Neural cell (in vitro differentiated cells): ENCODE measurements at regions not wholly inside any gene's neighbourhood (a gene's known extent, or its start where the extent isn't known, plus 50 kb on each side); places are given as distances from the start of the nearest gene placed in this dataset.

ENCODE experiments used
- H2AFZ ChIP-seq: fragments of 200-600, 300-800 bp; sonication (generic), shearing (Covaris generic); 2 replicates; pipeline ENCODE4 v1.6.0; 2014; ENCODE audit warnings: low read depth, mild to moderate bottlenecking, antibody characterized with exemption, low read length, moderate library complexity
- H3F3A ChIP-seq: fragments of 200-600 bp; shearing (Covaris generic); 2 replicates; pipeline ENCODE4 v1.6.1; 2016; ENCODE audit warnings: mild to moderate bottlenecking, moderate library complexity, mixed read lengths, antibody characterized with exemption, low read length; ENCODE audit not compliant: insufficient read depth, poor library complexity, severe bottlenecking
- H3K27ac ChIP-seq: fragments of 200-600, 300-800 bp; sonication (generic), shearing (Covaris generic); 2 replicates; pipeline ENCODE4 v1.5.1; 2014; ENCODE audit warnings: mild to moderate bottlenecking, low read length, moderate library complexity
- H3K27me3 ChIP-seq: fragments of 300-800, 200-600 bp; sonication (generic), shearing (Covaris generic); 2 replicates; pipeline ENCODE4 v1.6.0; 2014; ENCODE audit warnings: mild to moderate bottlenecking, low read depth, low read length, moderate library complexity; ENCODE audit not compliant: insufficient read depth
- H3K36me3 ChIP-seq: fragments of 300-800, 200-600 bp; sonication (generic), shearing (Covaris generic); 2 replicates; pipeline ENCODE4 v1.5.1; 2014; ENCODE audit warnings: mild to moderate bottlenecking, antibody characterized with exemption, low read length, moderate library complexity; ENCODE audit not compliant: insufficient read depth
- H3K4me2 ChIP-seq: fragments of 300-800, 200-600 bp; sonication (generic), shearing (Covaris generic); 2 replicates; pipeline ENCODE4 v1.6.0; 2014; ENCODE audit warnings: mild to moderate bottlenecking, low read length
- H3K4me3 ChIP-seq: fragments of 300-800, 200-600 bp; sonication (generic), shearing (Covaris generic); 2 replicates; pipeline ENCODE4 v1.5.1; 2014; ENCODE audit warnings: mild to moderate bottlenecking, low read length, moderate library complexity
- H3K79me2 ChIP-seq: fragments of 200-600 bp; shearing (Covaris generic); replicated peaks from 2 replicates; pipeline ENCODE4 v1.6.0; 2014; ENCODE audit warnings: mild to moderate bottlenecking, low read length, moderate library complexity; ENCODE audit not compliant: insufficient read depth
- H3K9ac ChIP-seq: fragments of 300-800, 200-600 bp; sonication (generic), shearing (Covaris generic); 2 replicates; pipeline ENCODE4 v1.6.1; 2016; ENCODE audit warnings: mild to moderate bottlenecking, low read length, mixed read lengths
- H3K9me2 ChIP-seq: fragments of 200-600 bp; shearing (Covaris generic); 2 replicates; pipeline ENCODE4 v1.6.1; 2016; ENCODE audit warnings: mild to moderate bottlenecking, low read length, mixed read lengths; ENCODE audit not compliant: insufficient read depth
- H3K9me3 ChIP-seq: fragments of 200-600, 300-800 bp; sonication (generic), shearing (Covaris generic); 2 replicates; pipeline ENCODE4 v1.6.1; 2016; ENCODE audit warnings: mild to moderate bottlenecking, mixed run types, low read length, moderate library complexity, mixed read lengths
- H4K20me1 ChIP-seq: fragments of 200-600 bp; shearing (Covaris generic); 2 replicates; pipeline ENCODE4 v1.6.1; 2016; ENCODE audit warnings: mild to moderate bottlenecking, mixed run types; ENCODE audit not compliant: insufficient read depth
- CTCF ChIP-seq: fragments of 450-650 bp; IDR thresholded peaks from 2 replicates; pipeline ENCODE4 v1.5.1; 2014; ENCODE audit warnings: antibody characterized with exemption, mild to moderate bottlenecking, moderate library complexity; ENCODE audit not compliant: poor library complexity, severe bottlenecking
- EP300 ChIP-seq: fragments of 450-650 bp; conservative IDR thresholded peaks from 2 replicates; pipeline ENCODE4 v1.6.1; 2014; ENCODE audit warnings: antibody characterized with exemption, mild to moderate bottlenecking, moderate library complexity; ENCODE audit not compliant: poor library complexity, severe bottlenecking
- EZH2 ChIP-seq: fragments of 200-600, 300-800 bp; shearing (Covaris generic), sonication (generic); IDR thresholded peaks from 2 replicates; pipeline ENCODE4 v1.6.1; 2014; ENCODE audit warnings: antibody characterized with exemption, low read length, borderline replicate concordance, mild to moderate bottlenecking; ENCODE audit not compliant: insufficient read depth, poor library complexity, severe bottlenecking
- MXI1 ChIP-seq: fragments of 450-650 bp; conservative IDR thresholded peaks from 2 replicates; pipeline ENCODE4 v1.6.1; 2014; ENCODE audit warnings: antibody characterized with exemption, mild to moderate bottlenecking; ENCODE audit not compliant: poor library complexity, severe bottlenecking
- POLR2AphosphoS5 ChIP-seq: IDR thresholded peaks from 2 replicates; pipeline ENCODE4 v1.6.1; 2012
- RAD21 ChIP-seq: fragments of 450-650 bp; conservative IDR thresholded peaks from 2 replicates; pipeline ENCODE4 v1.6.1; 2014; ENCODE audit warnings: antibody characterized with exemption, mild to moderate bottlenecking, moderate library complexity
- REST ChIP-seq: IDR thresholded peaks from 2 replicates; pipeline ENCODE4 v1.6.1; 2012; ENCODE audit warnings: borderline replicate concordance
- SMC3 ChIP-seq: fragments of 450-650 bp; conservative IDR thresholded peaks from 2 replicates; pipeline ENCODE4 v1.6.1; 2014; ENCODE audit warnings: antibody characterized with exemption, mild to moderate bottlenecking, moderate library complexity; ENCODE audit not compliant: poor library complexity
- TAF1 ChIP-seq: IDR thresholded peaks from 2 replicates; pipeline ENCODE4 v1.6.1; 2012; ENCODE audit warnings: low read depth

- H3K27me3 ChIP-seq = no peaks in the 10 kb centered on the region
- no peak for TF ChIP-seq EP300
- TF ChIP-seq EZH2 = no peak
- no peak for TF ChIP-seq SMC3
- no peak for TF ChIP-seq TAF1
- TF ChIP-seq RAD21 = no peak
- no peak for TF ChIP-seq POLR2AphosphoS5
- H3F3A ChIP-seq = no peaks in the 10 kb centered on the region
- H3K4me3 ChIP-seq = no peak overlapping the region
- no peaks in the 10 kb centered on the region for H4K20me1 ChIP-seq
- no peaks in the 10 kb centered on the region for H3K36me3 ChIP-seq
- no peaks in the 10 kb centered on the region for H3K9me2 ChIP-seq
- no peak overlapping the region for H3K4me2 ChIP-seq
- H3K9me3 ChIP-seq = no peaks in the 10 kb centered on the region
- no peak overlapping the region for H2AFZ ChIP-seq
- H3K79me2 ChIP-seq = no peaks in the 10 kb centered on the region
- H3K9ac ChIP-seq = no peak overlapping the region
- H3K27ac ChIP-seq = no peak overlapping the region
Observed at GRCh38 chr2:168356477-168356835, 99.6 kb upstream of the CERS6 start.

- Histone ChIP-seq H4K20me1 (no peaks in the 10 kb centered on the region), H3K36me3 (no peaks in the 10 kb centered on the region), H3K9ac (no peak overlapping the region), H3F3A (no peaks in the 10 kb centered on the region), H3K27ac (no peak overlapping the region), H3K9me3 (no peaks in the 10 kb centered on the region), H2AFZ (no peak overlapping the region), H3K4me3 (no peak overlapping the region), H3K27me3 (no peaks in the 10 kb centered on the region), H3K9me2 (no peaks in the 10 kb centered on the region), H3K79me2 (no peaks in the 10 kb centered on the region), H3K4me2 (no peak overlapping the region)
- TF ChIP-seq TAF1 (no peak), REST (no peak), MXI1 (no peak), EP300 (no peak), EZH2 (no peak), SMC3 (no peak), POLR2AphosphoS5 (no peak), CTCF (no peak), RAD21 (no peak)
Observed at GRCh38 chr2:168357797-168358472, 98.1 kb upstream of the CERS6 start.
